Ascending aorta (tissue), 2 donors: ENCODE measurements at regions not wholly inside any gene's neighbourhood (a gene's known extent, or its start where the extent isn't known, plus 50 kb on each side); places are given as distances from the start of the nearest gene placed in this dataset.

Experiments used
- DNase-seq, 2 donors: peaks; one replicate each; pipeline ENCODE4 v3.0.0-alpha.2; 2019; ENCODE audit warnings: low spot score in 2 of 2
- H3K27ac ChIP-seq, 2 donors: fragments of 200-600 bp; sonication (generic); one replicate each; pipeline ENCODE4 v1.5.1; 2016 to 2017; ENCODE audit warnings: mild to moderate bottlenecking in 1 of 2
- H3K27me3 ChIP-seq: fragments of 200-600 bp; sonication (generic); one replicate; pipeline ENCODE4 v1.5.1; 2017
- H3K36me3 ChIP-seq, 2 donors: fragments of 200-600 bp; sonication (generic); one replicate each; pipeline ENCODE4 v1.5.1; 2016
- H3K4me1 ChIP-seq, 2 donors: fragments of 200-600 bp; sonication (generic); one replicate each; pipeline ENCODE4 v1.5.1; 2016 to 2017; ENCODE audit warnings: mild to moderate bottlenecking in 1 of 2
- H3K4me3 ChIP-seq, 2 donors: fragments of 200-600 bp; sonication (generic); one replicate each; pipeline ENCODE4 v1.5.1; 2016 to 2017; ENCODE audit warnings: mild to moderate bottlenecking in 1 of 2
- H3K9me3 ChIP-seq, 2 donors: fragments of 200-600 bp; sonication (generic); one replicate each; pipeline ENCODE4 v1.5.1; 2016
- CTCF ChIP-seq, 3 experiments: fragments of 200-600 bp in 2 of 3; fragments of 450-650 bp in 1 of 3; sonication (generic) in 2 of 3; IDR thresholded peaks; one replicate each; pipeline ENCODE4 v1.5.1; 2016 to 2019; ENCODE audit warnings: antibody characterized with exemption in 3 of 3, mild to moderate bottlenecking in 1 of 3, moderate library complexity in 1 of 3
- intact Hi-C: fragments of 100-400 bp; cut with DNase I; formaldehyde crosslinking; loops from one replicate; pipeline ENCODE4 v1.15.1; 2023

GRCh38 chr2:217459016-217459415 is 543.8 kb downstream of the TNS1 start:
- no peaks in the 10 kb centered on the region for H3K9me3 ChIP-seq

GRCh38 chr2:217456016-217456415 is 546.8 kb downstream of the TNS1 start:
- no peak for DNase-seq
- Histone ChIP-seq H3K4me3 (no peak overlapping the region), H3K4me1 (no peaks in the 10 kb centered on the region), H3K36me3 (no peaks in the 10 kb centered on the region), H3K27ac (no peak overlapping the region), H3K9me3 (no peaks in the 10 kb centered on the region), H3K27me3 (no peaks in the 10 kb centered on the region)
- no peak for TF ChIP-seq CTCF (IDR thresholded peaks at IDR 0.05)
- intact Hi-C loops, result no loop called here

More at GRCh38 chr2:217459016-217459415, 543.8 kb downstream of the TNS1 start:
- no peak for DNase-seq
- Histone ChIP-seq H3K27ac (no peak overlapping the region), H3K4me1 (no peaks in the 10 kb centered on the region), H3K36me3 (no peaks in the 10 kb centered on the region), H3K4me3 (no peak overlapping the region), H3K27me3 (no peaks in the 10 kb centered on the region)
- no peak for TF ChIP-seq CTCF (IDR thresholded peaks at IDR 0.05)
- intact Hi-C loops, result no loop called here

DNA sequence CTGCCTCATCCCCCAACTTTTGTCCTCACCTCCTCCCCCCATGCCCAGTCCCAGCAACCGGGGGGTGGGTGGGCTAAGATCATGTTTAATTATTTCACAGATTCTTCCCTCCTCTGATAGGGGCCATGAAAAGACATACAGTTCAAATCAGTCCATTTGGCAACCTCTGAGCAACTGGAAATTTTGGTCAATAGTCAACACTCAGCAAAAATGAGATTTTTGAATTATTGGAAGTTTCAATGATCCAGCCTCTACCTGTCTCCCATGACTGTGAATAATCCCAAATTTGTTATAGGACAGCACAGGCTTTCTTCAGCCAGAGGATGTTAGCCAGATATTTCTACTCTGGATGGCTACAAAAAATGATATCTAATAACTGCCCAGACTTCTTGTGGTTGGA is 549.9 kb downstream of the TNS1 start:
- intact Hi-C loops, result no loop called here

GRCh38 chr2:217451666-217452065 is 551.1 kb downstream of the TNS1 start:
- no peak for DNase-seq
- H3K4me1 ChIP-seq, result no peaks in the 10 kb centered on the region
- no peak overlapping the region for H3K4me3 ChIP-seq
- no peaks in the 10 kb centered on the region for H3K9me3 ChIP-seq
- no peak for TF ChIP-seq CTCF (IDR thresholded peaks at IDR 0.05)
- no peak overlapping the region for H3K27ac ChIP-seq
- no peaks in the 10 kb centered on the region for H3K36me3 ChIP-seq
- intact Hi-C loops, result no loop called here
- no peaks in the 10 kb centered on the region for H3K27me3 ChIP-seq

More for the DNA sequence above, 549.9 kb downstream of the TNS1 start:
- no peak for DNase-seq
- Histone ChIP-seq H3K27ac (no peak overlapping the region), H3K4me1 (no peaks in the 10 kb centered on the region), H3K4me3 (no peak overlapping the region), H3K27me3 (no peaks in the 10 kb centered on the region), H3K9me3 (no peaks in the 10 kb centered on the region), H3K36me3 (no peaks in the 10 kb centered on the region)
- TF ChIP-seq CTCF (IDR thresholded peaks at IDR 0.05), result no peak

DNA sequence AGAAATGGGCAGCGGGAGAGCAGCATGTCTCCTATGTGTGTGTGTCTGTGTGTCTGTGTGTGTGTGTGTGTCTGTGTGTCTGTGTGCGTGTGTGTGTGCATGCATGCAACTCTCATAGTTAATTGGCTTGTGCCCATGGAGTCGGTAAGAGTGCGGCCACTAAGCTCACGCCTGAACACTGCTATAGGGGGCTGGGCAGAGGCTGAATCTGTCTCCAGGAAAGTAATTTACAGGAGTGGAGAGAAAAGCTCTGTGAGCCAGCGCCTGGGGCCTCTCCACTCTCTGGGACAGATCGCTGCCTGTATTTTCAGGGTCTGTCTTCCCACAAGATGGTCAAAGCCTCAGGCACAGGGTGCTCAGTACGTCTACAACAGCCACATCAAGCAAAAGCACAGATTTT is 553.4 kb downstream of the TNS1 start:
- no peak overlapping the region for H3K4me3 ChIP-seq
- intact Hi-C loops, result no loop called here
- no peak overlapping the region for H3K27ac ChIP-seq
- H3K4me1 ChIP-seq, result peaks cover 0 to 5% of the 10 kb centered on the region in 2 donors
- DNase-seq, result no peak
- H3K27me3 ChIP-seq, result no peaks in the 10 kb centered on the region
- H3K36me3 ChIP-seq, result no peaks in the 10 kb centered on the region
- TF ChIP-seq CTCF (IDR thresholded peaks at IDR 0.05), result no peak
- H3K9me3 ChIP-seq, result no peaks in the 10 kb centered on the region

DNA sequence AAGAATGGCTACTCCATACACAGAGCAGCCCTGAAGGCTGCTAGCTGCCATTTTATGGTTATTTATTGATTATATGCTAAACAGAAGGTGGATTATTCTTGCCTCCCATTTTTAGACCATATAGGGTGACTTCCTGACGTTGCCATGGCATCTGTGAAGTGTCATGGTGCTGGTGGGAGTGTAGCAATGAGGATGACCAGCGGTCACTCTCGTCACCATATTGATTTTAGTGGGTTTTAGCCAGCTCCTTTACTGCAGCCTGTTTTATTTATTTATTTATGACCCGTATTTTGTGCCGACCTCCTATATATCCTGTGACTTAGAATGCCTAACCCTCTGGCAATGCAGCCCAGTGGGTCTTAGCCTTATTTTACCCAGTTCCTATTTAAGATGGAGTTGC is 553.9 kb downstream of the TNS1 start:
- H3K36me3 ChIP-seq, result no peaks in the 10 kb centered on the region
- no peak overlapping the region for H3K4me3 ChIP-seq
- no peak for DNase-seq
- no peak for TF ChIP-seq CTCF (IDR thresholded peaks at IDR 0.05)
- H3K4me1 ChIP-seq, result peaks cover 0 to 5% of the 10 kb centered on the region in 2 donors
- H3K27me3 ChIP-seq, result no peaks in the 10 kb centered on the region
- intact Hi-C loops, result no loop called here
- no peak overlapping the region for H3K27ac ChIP-seq
- H3K9me3 ChIP-seq, result no peaks in the 10 kb centered on the region
